ENCODE measurements at regions not wholly inside any gene's neighbourhood (a gene's known extent, or its start where the extent isn't known, plus 50 kb on each side); places are given as distances from the start of the nearest gene placed in this dataset.

- Mint-ChIP-seq H3K4me3 (no peak overlapping the region), H3K4me1 (no peaks in the 10 kb centered on the region), H3K9me3 (peaks cover 0 to 8% (median under 1%) of the 10 kb centered on the region in 8 donors), H3K27ac (no peak overlapping the region), H3K27me3 (no peaks in the 10 kb centered on the region), H3K36me3 (no peaks in the 10 kb centered on the region)
- Histone ChIP-seq H3K36me3 (ENCODE audit: insufficient read depth, low read length) (no peaks in the 10 kb centered on the region), H3K4me3 (ENCODE audit: low read length in 2 of 2) (no peak overlapping the region), H3K27ac (ENCODE audit: low read depth, low read length) (no peak overlapping the region), H3K4me1 (ENCODE audit: insufficient read depth, low read length) (no peaks in the 10 kb centered on the region), H3K9me3 (ENCODE audit: control insufficient read depth in 1 of 2, low read length in 2 of 2) (no peaks in the 10 kb centered on the region), H3K27me3 (ENCODE audit: insufficient read depth, low read length) (no peaks in the 10 kb centered on the region)
- intact Hi-C loops (cut with micrococcal nuclease): no loop called here
- ChIA-PET POLR2A (ENCODE audit: partially characterized antibody) (no interaction called here), CTCF (ENCODE audit: partially characterized antibody) (no interaction called here)
- no peak for DNase-seq
Observed at GRCh38 chr3:25272090-25272489, 156.0 kb upstream of the RARB start.

- ChIA-PET POLR2A (ENCODE audit: partially characterized antibody) (no interaction called here), CTCF (ENCODE audit: partially characterized antibody) (no interaction called here)
- Histone ChIP-seq H3K4me3 (ENCODE audit: low read length in 2 of 2) (no peak overlapping the region), H3K4me1 (ENCODE audit: insufficient read depth, low read length) (no peaks in the 10 kb centered on the region), H3K36me3 (ENCODE audit: insufficient read depth, low read length) (no peaks in the 10 kb centered on the region), H3K27ac (ENCODE audit: low read depth, low read length) (no peak overlapping the region), H3K9me3 (ENCODE audit: control insufficient read depth in 1 of 2, low read length in 2 of 2) (no peaks in the 10 kb centered on the region), H3K27me3 (ENCODE audit: insufficient read depth, low read length) (no peaks in the 10 kb centered on the region)
- Mint-ChIP-seq H3K27me3 (no peaks in the 10 kb centered on the region), H3K4me1 (no peaks in the 10 kb centered on the region), H3K27ac (no peak overlapping the region), H3K36me3 (no peaks in the 10 kb centered on the region), H3K4me3 (no peak overlapping the region), H3K9me3 (peaks cover 0 to 4% (median 0%) of the 10 kb centered on the region in 8 donors)
- intact Hi-C loops (cut with micrococcal nuclease): no loop called here
- DNase-seq: no peak
Observed at GRCh38 chr3:25273582-25274171, 154.4 kb upstream of the RARB start.

- no peak overlapping the region for H3K4me3 Mint-ChIP-seq
- ChIA-PET POLR2A (ENCODE audit: partially characterized antibody) (no interaction called here), CTCF (ENCODE audit: partially characterized antibody) (no interaction called here)
- Histone ChIP-seq H3K27me3 (ENCODE audit: insufficient read depth, low read length) (no peaks in the 10 kb centered on the region), H3K4me3 (ENCODE audit: low read length in 2 of 2) (no peak overlapping the region), H3K9me3 (ENCODE audit: control insufficient read depth in 1 of 2, low read length in 2 of 2) (no peaks in the 10 kb centered on the region), H3K4me1 (ENCODE audit: insufficient read depth, low read length) (no peaks in the 10 kb centered on the region), H3K36me3 (ENCODE audit: insufficient read depth, low read length) (no peaks in the 10 kb centered on the region), H3K27ac (ENCODE audit: low read depth, low read length) (no peak overlapping the region)
- no peaks in the 10 kb centered on the region for H3K36me3 Mint-ChIP-seq
- H3K27ac Mint-ChIP-seq: no peak overlapping the region
- peaks cover 0 to 4% (median 0%) of the 10 kb centered on the region in 8 donors for H3K9me3 Mint-ChIP-seq
- intact Hi-C loops (cut with micrococcal nuclease): no loop called here
- H3K27me3 Mint-ChIP-seq: no peaks in the 10 kb centered on the region
- DNase-seq: no peak
- no peaks in the 10 kb centered on the region for H3K4me1 Mint-ChIP-seq
Observed at GRCh38 chr3:25277503-25277902, 150.6 kb upstream of the RARB start.

- Mint-ChIP-seq H3K9me3 (peaks cover 0 to 6% (median under 1%) of the 10 kb centered on the region in 8 donors), H3K4me1 (no peaks in the 10 kb centered on the region), H3K27ac (no peak overlapping the region), H3K27me3 (no peaks in the 10 kb centered on the region), H3K4me3 (no peak overlapping the region), H3K36me3 (no peaks in the 10 kb centered on the region)
- POLR2A ChIA-PET (ENCODE audit: partially characterized antibody): no interaction called here
- H3K36me3 ChIP-seq (ENCODE audit: insufficient read depth, low read length): no peaks in the 10 kb centered on the region
- CTCF ChIA-PET (ENCODE audit: partially characterized antibody): no interaction called here
- H3K27ac ChIP-seq (ENCODE audit: low read depth, low read length): no peak overlapping the region
- intact Hi-C loops (cut with micrococcal nuclease): no loop called here
- H3K4me3 ChIP-seq (ENCODE audit: low read length in 2 of 2): no peak overlapping the region
- DNase-seq: no peak
- H3K9me3 ChIP-seq (ENCODE audit: control insufficient read depth in 1 of 2, low read length in 2 of 2): no peaks in the 10 kb centered on the region
- H3K27me3 ChIP-seq (ENCODE audit: insufficient read depth, low read length): no peaks in the 10 kb centered on the region
- H3K4me1 ChIP-seq (ENCODE audit: insufficient read depth, low read length): no peaks in the 10 kb centered on the region
Observed at GRCh38 chr3:25281041-25281731, 146.9 kb upstream of the RARB start.

GRCh38 chr3:25281732-25282126 is 146.3 kb upstream of the RARB start:
- Mint-ChIP-seq H3K9me3 (peaks cover 0 to 5% (median 1%) of the 10 kb centered on the region in 8 donors), H3K36me3 (no peaks in the 10 kb centered on the region), H3K4me1 (no peaks in the 10 kb centered on the region), H3K27me3 (no peaks in the 10 kb centered on the region), H3K27ac (no peak overlapping the region), H3K4me3 (no peak overlapping the region)
- no peaks in the 10 kb centered on the region for H3K27me3 ChIP-seq (ENCODE audit: insufficient read depth, low read length)
- no peak overlapping the region for H3K4me3 ChIP-seq (ENCODE audit: low read length in 2 of 2)
- H3K4me1 ChIP-seq (ENCODE audit: insufficient read depth, low read length): no peaks in the 10 kb centered on the region
- POLR2A ChIA-PET (ENCODE audit: partially characterized antibody): no interaction called here
- H3K27ac ChIP-seq (ENCODE audit: low read depth, low read length): no peak overlapping the region
- H3K36me3 ChIP-seq (ENCODE audit: insufficient read depth, low read length): no peaks in the 10 kb centered on the region
- CTCF ChIA-PET (ENCODE audit: partially characterized antibody): no interaction called here
- intact Hi-C loops (cut with micrococcal nuclease): no loop called here
- H3K9me3 ChIP-seq (ENCODE audit: control insufficient read depth in 1 of 2, low read length in 2 of 2): no peaks in the 10 kb centered on the region
- DNase-seq: no peak

GRCh38 chr3:25283613-25284012 is 144.4 kb upstream of the RARB start:
- Histone ChIP-seq H3K27me3 (ENCODE audit: insufficient read depth, low read length) (no peaks in the 10 kb centered on the region), H3K9me3 (ENCODE audit: control insufficient read depth in 1 of 2, low read length in 2 of 2) (no peaks in the 10 kb centered on the region), H3K4me1 (ENCODE audit: insufficient read depth, low read length) (no peaks in the 10 kb centered on the region), H3K4me3 (ENCODE audit: low read length in 2 of 2) (no peak overlapping the region), H3K36me3 (ENCODE audit: insufficient read depth, low read length) (no peaks in the 10 kb centered on the region), H3K27ac (ENCODE audit: low read depth, low read length) (no peak overlapping the region)
- H3K36me3 Mint-ChIP-seq: no peaks in the 10 kb centered on the region
- H3K27ac Mint-ChIP-seq: no peak overlapping the region
- peaks cover 0 to 6% (median 2%) of the 10 kb centered on the region in 8 donors for H3K9me3 Mint-ChIP-seq
- no peak for DNase-seq
- intact Hi-C loops (cut with micrococcal nuclease): no loop called here
- H3K4me3 Mint-ChIP-seq: no peak overlapping the region
- POLR2A ChIA-PET (ENCODE audit: partially characterized antibody): no interaction called here
- H3K27me3 Mint-ChIP-seq: no peaks in the 10 kb centered on the region
- CTCF ChIA-PET (ENCODE audit: partially characterized antibody): no interaction called here
- no peaks in the 10 kb centered on the region for H3K4me1 Mint-ChIP-seq

- H3K27ac ChIP-seq (ENCODE audit: low read depth, low read length): no peak overlapping the region
- intact Hi-C loops (cut with micrococcal nuclease): no loop called here
- ChIA-PET CTCF (ENCODE audit: partially characterized antibody) (no interaction called here), POLR2A (ENCODE audit: partially characterized antibody) (no interaction called here)
- Mint-ChIP-seq H3K27ac (no peak overlapping the region), H3K4me1 (no peaks in the 10 kb centered on the region), H3K4me3 (no peak overlapping the region), H3K9me3 (peaks cover 0 to 9% (median 1%) of the 10 kb centered on the region in 8 donors), H3K27me3 (no peaks in the 10 kb centered on the region), H3K36me3 (no peaks in the 10 kb centered on the region)
- H3K27me3 ChIP-seq (ENCODE audit: insufficient read depth, low read length): no peaks in the 10 kb centered on the region
- no peaks in the 10 kb centered on the region for H3K9me3 ChIP-seq (ENCODE audit: control insufficient read depth in 1 of 2, low read length in 2 of 2)
- no peaks in the 10 kb centered on the region for H3K4me1 ChIP-seq (ENCODE audit: insufficient read depth, low read length)
- no peaks in the 10 kb centered on the region for H3K36me3 ChIP-seq (ENCODE audit: insufficient read depth, low read length)
- no peak for DNase-seq
- no peak overlapping the region for H3K4me3 ChIP-seq (ENCODE audit: low read length in 2 of 2)
Observed at GRCh38 chr3:25284249-25284648, 143.8 kb upstream of the RARB start.
